ENCODE measurements at regions not wholly inside any gene's neighbourhood (a gene's known extent, or its start where the extent isn't known, plus 50 kb on each side); places are given as distances from the start of the nearest gene placed in this dataset.

- WGBS, 2 donors, result 94 to 98% methylated on average over 1 of the region's 1 CpG
- no peak overlapping the region for H3K27ac ChIP-seq
- H3K4me3 ChIP-seq, result no peak overlapping the region
- DNase-seq, result peak in 1 of 6 donors; percentile 5
- H3K9me3 ChIP-seq, result no peaks in the 10 kb centered on the region
- no peaks in the 10 kb centered on the region for H3K4me1 ChIP-seq
- no peak for FAIRE-seq
- TF ChIP-seq CTCF (IDR thresholded peaks at IDR 0.05), result no peak
- peaks cover 0 to 15% (median 0%) of the 10 kb centered on the region in 3 donors for H3K36me3 ChIP-seq
- intact Hi-C loops (cut with DNase I), result no loop called here
- no peak for ATAC-seq
- no peaks in the 10 kb centered on the region for H3K27me3 ChIP-seq
These were observed 85.7 kb downstream of the PTPRS start for GRCh38 chr19:5254944-5255343.

GRCh38 chr19:5254543-5254942 lies 86.1 kb downstream of the PTPRS start:
- peaks cover 0 to 15% (median 0%) of the 10 kb centered on the region in 3 donors for H3K36me3 ChIP-seq
- H3K9me3 ChIP-seq, result no peaks in the 10 kb centered on the region
- FAIRE-seq (no peak), ATAC-seq (no peak), DNase-seq (peak in 1 of 6 donors; percentile 7)
- no peaks in the 10 kb centered on the region for H3K4me1 ChIP-seq
- H3K27me3 ChIP-seq, result no peaks in the 10 kb centered on the region
- no peak overlapping the region for H3K27ac ChIP-seq
- WGBS, 2 donors, result 74 to 96% methylated on average over 3 of the region's 3 CpGs
- intact Hi-C loops (cut with DNase I), result no loop called here
- TF ChIP-seq CTCF (IDR thresholded peaks at IDR 0.05), result no peak
- H3K4me3 ChIP-seq, result no peak overlapping the region

- H3K27me3 ChIP-seq, result no peaks in the 10 kb centered on the region
- TF ChIP-seq CTCF (IDR thresholded peaks at IDR 0.05), result no peak
- WGBS, 2 donors, result 92 to 95% methylated on average over 3 of the region's 3 CpGs
- intact Hi-C loops (cut with DNase I), result no loop called here
- peak in 1 of 4 donors; percentile 54 for ATAC-seq
- no peaks in the 10 kb centered on the region for H3K9me3 ChIP-seq
- no peak overlapping the region for H3K4me3 ChIP-seq
- peaks cover 0 to 15% (median 0%) of the 10 kb centered on the region in 3 donors for H3K36me3 ChIP-seq
- H3K27ac ChIP-seq, result no peak overlapping the region
- DNase-seq, result no peak
- no peaks in the 10 kb centered on the region for H3K4me1 ChIP-seq
- no peak for FAIRE-seq
These were observed 87.1 kb downstream of the PTPRS start for GRCh38 chr19:5253406-5254110.

GRCh38 chr19:5251096-5252065 lies 89.2 kb downstream of the PTPRS start:
- TF ChIP-seq CTCF (IDR thresholded peaks at IDR 0.05), result no peak
- no peak overlapping the region for H3K4me3 ChIP-seq
- H3K36me3 ChIP-seq, result peaks cover 0 to 2% (median 0%) of the 10 kb centered on the region in 3 donors
- no peaks in the 10 kb centered on the region for H3K4me1 ChIP-seq
- no peak for ATAC-seq
- peak in 1 of 6 donors; percentile 37 for DNase-seq
- no peaks in the 10 kb centered on the region for H3K27me3 ChIP-seq
- no peaks in the 10 kb centered on the region for H3K9me3 ChIP-seq
- no peak overlapping the region for H3K27ac ChIP-seq
- no peak for FAIRE-seq
- 83% methylated on average over 25 to 27 of the region's 27 CpGs for WGBS, 2 donors
- intact Hi-C loops (cut with DNase I), result no loop called here
